ENCODE measurements at regions not wholly inside any gene's neighbourhood (a gene's known extent, or its start where the extent isn't known, plus 50 kb on each side); places are given as distances from the start of the nearest gene placed in this dataset.

DNA sequence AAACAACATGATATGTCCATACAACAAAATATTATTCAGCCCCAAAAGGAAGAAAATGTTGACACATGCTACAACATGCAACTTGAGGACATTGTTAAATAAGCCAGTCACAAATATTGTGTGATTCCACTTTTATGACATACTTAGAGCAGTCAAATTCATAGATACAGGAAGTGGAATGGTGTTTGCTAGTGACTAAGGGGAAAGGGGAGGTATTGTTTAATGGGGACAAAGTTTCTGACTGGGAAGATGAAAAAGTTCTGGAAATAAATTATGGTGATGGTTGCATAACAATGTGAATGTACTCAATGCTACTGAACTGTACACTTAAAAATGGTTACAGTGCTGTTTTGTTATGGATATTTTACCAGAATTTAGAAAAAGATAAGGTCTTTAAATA, 77.7 kb downstream of the RHOU start:
- H3K4me1 ChIP-seq (ENCODE audit: control insufficient read depth in 1 of 2, insufficient read depth in 2 of 2, low read length in 2 of 2), result peaks cover 24 to 30% of the 10 kb centered on the region in 2 donors
- no peak overlapping the region for H3K4me2 ChIP-seq (replicated peaks; ENCODE audit: extremely low read depth, low read length, poor library complexity, severe bottlenecking)
- Mint-ChIP-seq H3K36me3 (no peaks in the 10 kb centered on the region), H3K27me3 (ENCODE audit: low read depth in 3 of 3) (peaks cover 0 to 2% (median 0%) of the 10 kb centered on the region in 3 donors), H3K4me3 (no peak overlapping the region), H3K27ac (no peak overlapping the region), H3K4me1 (peaks cover 41% of the 10 kb centered on the region), H3K9me3 (peaks cover 0 to 2% (median 0%) of the 10 kb centered on the region in 7 donors)
- no peak overlapping the region for H3K27ac ChIP-seq (ENCODE audit: low read depth in 1 of 2, low read length in 2 of 2)
- intact Hi-C loops (cut with micrococcal nuclease), result no loop called here
- no peaks in the 10 kb centered on the region for H3K27me3 ChIP-seq (ENCODE audit: control insufficient read depth in 2 of 2, insufficient read depth in 2 of 2, low read length in 2 of 2)
- TF ChIP-seq, protein P1, sequence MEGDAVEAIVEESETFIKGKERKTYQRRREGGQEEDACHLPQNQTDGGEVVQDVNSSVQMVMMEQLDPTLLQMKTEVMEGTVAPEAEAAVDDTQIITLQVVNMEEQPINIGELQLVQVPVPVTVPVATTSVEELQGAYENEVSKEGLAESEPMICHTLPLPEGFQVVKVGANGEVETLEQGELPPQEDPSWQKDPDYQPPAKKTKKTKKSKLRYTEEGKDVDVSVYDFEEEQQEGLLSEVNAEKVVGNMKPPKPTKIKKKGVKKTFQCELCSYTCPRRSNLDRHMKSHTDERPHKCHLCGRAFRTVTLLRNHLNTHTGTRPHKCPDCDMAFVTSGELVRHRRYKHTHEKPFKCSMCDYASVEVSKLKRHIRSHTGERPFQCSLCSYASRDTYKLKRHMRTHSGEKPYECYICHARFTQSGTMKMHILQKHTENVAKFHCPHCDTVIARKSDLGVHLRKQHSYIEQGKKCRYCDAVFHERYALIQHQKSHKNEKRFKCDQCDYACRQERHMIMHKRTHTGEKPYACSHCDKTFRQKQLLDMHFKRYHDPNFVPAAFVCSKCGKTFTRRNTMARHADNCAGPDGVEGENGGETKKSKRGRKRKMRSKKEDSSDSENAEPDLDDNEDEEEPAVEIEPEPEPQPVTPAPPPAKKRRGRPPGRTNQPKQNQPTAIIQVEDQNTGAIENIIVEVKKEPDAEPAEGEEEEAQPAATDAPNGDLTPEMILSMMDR (IDR thresholded peaks at IDR 0.05), result no peak
- no peaks in the 10 kb centered on the region for H4K20me1 ChIP-seq (ENCODE audit: insufficient read depth, low read length)
- H2AFZ ChIP-seq (ENCODE audit: insufficient read depth, low read depth, low read length, poor library complexity, severe bottlenecking), result no peak overlapping the region
- peak in 1 of 3 donors; percentile 11 for DNase-seq
- H3K4me3 ChIP-seq (replicated peaks in 1 of 3; ENCODE audit: low read depth in 2 of 3, low read length in 3 of 3), result no peak overlapping the region
- H3K9me3 ChIP-seq (replicated peaks in 1 of 2; ENCODE audit: control insufficient read depth in 1 of 2, insufficient read depth in 1 of 2, low read length in 2 of 2), result no peaks in the 10 kb centered on the region
- no peak overlapping the region for H3K9ac ChIP-seq (ENCODE audit: insufficient read depth, low read length, poor library complexity, severe bottlenecking)
- no peaks in the 10 kb centered on the region for H3K79me2 ChIP-seq (ENCODE audit: insufficient read depth, low read length)
- no peaks in the 10 kb centered on the region for H3K36me3 ChIP-seq (replicated peaks in 1 of 2; ENCODE audit: control insufficient read depth in 1 of 2, insufficient read depth in 2 of 2, low read length in 2 of 2)

DNA sequence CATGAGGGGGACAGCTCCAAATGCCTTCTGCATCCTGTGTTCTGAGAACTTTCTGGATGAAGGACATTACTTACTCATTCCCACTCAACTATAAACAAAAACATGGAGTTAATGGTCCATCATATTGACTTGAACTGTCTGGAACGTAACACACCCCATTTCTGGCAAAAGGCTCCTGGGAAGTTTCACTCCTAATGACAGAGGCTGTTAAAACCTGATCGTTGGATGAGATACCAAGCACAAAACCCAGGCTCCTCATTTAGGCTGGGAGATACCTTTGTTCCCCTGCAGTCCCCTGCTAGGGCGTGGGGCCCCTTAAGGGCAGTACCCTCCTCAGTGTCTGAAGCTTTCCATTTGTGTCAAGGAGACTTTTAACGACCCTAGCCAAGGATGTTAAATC, 78.9 kb downstream of the RHOU start:
- Histone ChIP-seq H3K4me2 (replicated peaks; ENCODE audit: extremely low read depth, low read length, poor library complexity, severe bottlenecking) (no peak overlapping the region), H3K9ac (ENCODE audit: insufficient read depth, low read length, poor library complexity, severe bottlenecking) (no peak overlapping the region), H3K79me2 (ENCODE audit: insufficient read depth, low read length) (no peaks in the 10 kb centered on the region), H2AFZ (ENCODE audit: insufficient read depth, low read depth, low read length, poor library complexity, severe bottlenecking) (no peak overlapping the region), H4K20me1 (ENCODE audit: insufficient read depth, low read length) (no peaks in the 10 kb centered on the region), H3K9me3 (replicated peaks in 1 of 2; ENCODE audit: control insufficient read depth in 1 of 2, insufficient read depth in 1 of 2, low read length in 2 of 2) (peaks cover 0 to 3% of the 10 kb centered on the region in 2 donors), H3K27ac (ENCODE audit: low read depth in 1 of 2, low read length in 2 of 2) (no peak overlapping the region), H3K4me1 (ENCODE audit: control insufficient read depth in 1 of 2, insufficient read depth in 2 of 2, low read length in 2 of 2) (peaks cover 24 to 29% of the 10 kb centered on the region in 2 donors), H3K36me3 (replicated peaks in 1 of 2; ENCODE audit: control insufficient read depth in 1 of 2, insufficient read depth in 2 of 2, low read length in 2 of 2) (no peaks in the 10 kb centered on the region), H3K27me3 (ENCODE audit: control insufficient read depth in 2 of 2, insufficient read depth in 2 of 2, low read length in 2 of 2) (no peaks in the 10 kb centered on the region), H3K4me3 (replicated peaks in 1 of 3; ENCODE audit: low read depth in 2 of 3, low read length in 3 of 3) (no peak overlapping the region)
- TF ChIP-seq, protein P1 (IDR thresholded peaks at IDR 0.05), result no peak
- Mint-ChIP-seq H3K9me3 (peaks cover 1 to 5% (median 3%) of the 10 kb centered on the region in 7 donors), H3K27me3 (ENCODE audit: low read depth in 3 of 3) (peaks cover 0 to 2% (median 0%) of the 10 kb centered on the region in 3 donors), H3K36me3 (no peaks in the 10 kb centered on the region), H3K4me3 (no peak overlapping the region), H3K4me1 (peaks cover 41% of the 10 kb centered on the region), H3K27ac (no peak overlapping the region)
- intact Hi-C loops (cut with micrococcal nuclease), result no loop called here
- 89% methylated on average over 3 of the region's 4 CpGs for WGBS (ENCODE audit: insufficient coverage)
- no peak for DNase-seq

Measured in CD14-positive monocyte (primary cell).